Fibroblast of skin of right biceps (primary cell): ENCODE measurements at regions not wholly inside any gene's neighbourhood (a gene's known extent, or its start where the extent isn't known, plus 50 kb on each side); places are given as distances from the start of the nearest gene placed in this dataset.

ENCODE experiments used
- DNase-seq: peaks from one replicate; pipeline ENCODE4 v3.0.0-alpha.2; 2013

DNA sequence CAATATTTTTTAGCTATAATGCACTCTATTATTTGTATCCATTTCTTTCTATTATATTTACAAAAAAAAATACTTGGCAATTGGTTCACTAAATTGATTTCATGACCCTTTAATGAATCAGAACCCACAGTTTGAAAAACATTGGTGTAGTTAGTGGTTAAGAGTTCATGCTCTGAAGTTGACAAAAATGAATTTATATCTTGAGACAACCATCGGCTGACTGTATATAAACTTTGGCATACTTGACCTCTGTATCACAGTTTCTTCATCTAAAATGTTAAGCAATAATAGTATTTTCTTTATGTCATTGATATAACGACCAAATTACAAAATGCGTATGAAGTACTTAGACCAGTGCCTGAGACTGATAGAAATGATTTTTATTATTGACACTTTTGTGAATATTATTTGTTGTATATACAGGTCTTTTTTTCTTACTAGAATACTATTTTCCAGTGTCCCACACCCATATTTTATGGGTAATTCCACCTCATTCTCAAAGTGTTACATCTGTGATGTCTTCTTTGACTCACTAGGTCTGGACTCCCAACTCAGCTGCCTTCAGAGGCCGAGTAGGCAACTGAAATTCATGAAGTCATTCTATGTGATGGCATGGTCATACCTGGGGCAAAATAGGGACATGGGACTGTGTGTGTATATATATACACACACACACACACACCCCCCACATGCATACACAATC, 459.2 kb downstream of the RFPL4B start:
- DNase-seq = peak; percentile 67

DNA sequence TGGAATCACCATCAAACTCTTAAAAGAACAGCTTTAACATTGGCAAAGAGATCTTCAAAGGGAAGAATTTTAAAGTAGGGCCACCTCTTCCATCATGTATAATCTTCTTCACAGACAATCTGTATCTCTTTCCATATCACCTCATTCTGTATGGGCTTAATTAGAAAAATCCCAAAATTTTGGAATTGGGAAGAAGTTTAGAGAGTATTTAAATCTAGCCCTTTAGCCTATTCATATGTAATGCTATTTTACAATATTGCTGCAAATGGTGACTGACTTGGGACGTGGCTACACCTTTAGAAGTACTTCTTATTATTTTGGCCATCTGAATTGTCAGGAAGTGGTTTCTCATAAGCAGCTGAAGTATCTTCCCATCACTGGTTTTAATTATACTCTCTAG, 474.3 kb downstream of the RFPL4B start:
- peak; percentile 19 for DNase-seq

DNA sequence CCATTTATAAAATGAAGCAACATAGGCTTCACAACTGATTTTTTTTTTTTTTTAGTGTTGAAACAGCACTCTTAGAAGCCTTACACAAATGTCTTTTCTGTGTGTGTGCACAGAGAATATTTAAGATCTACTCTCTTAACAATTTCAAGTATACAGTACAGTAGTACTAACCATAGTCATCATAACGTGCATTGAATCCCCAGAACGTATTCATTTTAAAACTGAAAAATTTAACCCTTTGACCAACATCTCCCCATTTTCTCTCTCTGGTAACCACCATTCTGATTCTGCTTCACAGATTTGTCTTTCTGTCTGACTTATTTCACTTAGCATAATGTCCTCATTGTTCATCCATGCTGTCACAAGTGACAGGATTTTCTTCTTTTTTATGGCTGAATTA, 475.6 kb downstream of the RFPL4B start:
- DNase-seq = no peak

DNA sequence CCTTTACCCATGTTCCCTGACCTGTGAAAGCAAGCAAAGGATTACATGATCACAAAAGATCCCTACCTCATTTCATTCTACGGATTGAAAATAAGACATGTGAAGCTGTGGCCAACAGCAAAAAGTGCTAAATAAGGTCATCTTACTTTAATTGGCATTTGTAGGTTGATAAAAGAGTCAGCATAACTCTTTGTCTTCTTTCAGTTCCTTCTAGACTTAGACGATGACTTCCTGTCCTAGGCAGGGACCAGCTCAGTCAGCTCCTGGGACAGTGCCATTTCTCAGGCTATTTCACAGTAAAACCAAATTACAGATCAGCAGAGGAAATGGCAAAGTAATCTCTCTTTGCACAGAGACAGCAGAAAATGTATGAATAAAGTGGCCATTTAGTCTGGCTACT, 480.7 kb downstream of the RFPL4B start:
- peak; percentile 21 for DNase-seq

DNA sequence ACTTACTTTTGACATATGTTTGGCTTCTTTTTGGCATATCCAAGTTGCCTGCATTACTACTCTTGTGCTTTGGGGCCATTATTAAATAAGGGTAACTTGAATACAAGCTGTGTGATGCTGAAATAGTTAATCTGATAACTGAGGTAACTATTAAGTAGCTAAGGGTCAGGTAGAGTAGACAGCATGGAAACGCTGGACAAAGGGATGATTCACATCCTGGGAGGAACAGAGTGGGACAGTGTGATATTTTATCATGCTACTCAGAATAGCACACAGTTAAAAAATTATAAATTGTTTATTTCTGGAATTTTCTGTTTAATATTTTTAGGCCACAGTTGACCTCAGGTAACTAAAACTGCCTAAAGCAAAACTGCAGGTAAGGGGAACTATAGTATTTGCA, 483.9 kb downstream of the RFPL4B start:
- no peak for DNase-seq

DNA sequence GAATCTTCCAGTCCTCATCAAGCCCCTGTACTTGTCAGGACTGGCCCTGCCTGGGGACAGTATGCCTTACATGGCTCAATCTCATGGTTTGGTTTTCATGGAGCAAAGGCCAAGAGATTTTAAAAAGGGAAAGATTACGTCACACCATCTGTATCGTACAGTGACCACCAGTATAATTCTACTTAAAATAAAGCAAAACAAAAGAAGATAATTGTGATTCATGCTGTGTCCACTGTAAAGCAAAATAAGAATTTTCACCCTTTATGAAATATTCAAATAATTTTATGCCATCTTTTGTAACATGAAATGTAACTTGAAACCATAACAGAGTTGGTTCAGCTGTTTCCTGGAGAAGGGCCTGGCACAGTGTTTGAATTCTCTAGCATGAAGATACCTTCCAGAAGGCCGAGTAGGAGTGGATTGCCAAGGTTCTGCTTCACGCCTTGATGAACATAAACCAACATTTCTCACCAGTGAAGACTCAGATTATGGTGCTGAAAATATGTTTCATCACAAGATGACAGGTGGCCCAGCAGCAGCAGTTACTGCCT, 486.5 kb downstream of the RFPL4B start:
- DNase-seq = no peak

DNA sequence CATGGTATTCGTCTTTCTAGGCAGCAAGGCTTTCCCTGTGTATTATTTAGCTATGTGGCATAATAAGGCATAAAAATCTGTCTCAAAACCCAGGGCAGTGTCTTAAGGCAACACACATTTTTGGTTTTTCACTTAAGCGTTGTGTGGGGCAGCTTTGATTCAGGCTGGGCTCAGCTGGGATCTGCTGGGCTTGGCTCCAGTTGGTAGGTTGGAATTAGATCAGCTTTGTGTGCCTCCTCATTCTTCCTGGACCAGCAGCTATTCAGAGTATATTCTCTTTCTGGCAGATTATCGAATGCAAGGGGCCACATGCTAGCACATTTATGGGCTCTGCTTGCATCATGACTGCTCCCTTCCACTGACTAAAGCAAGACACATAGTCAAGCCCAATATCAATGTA, 487.9 kb downstream of the RFPL4B start:
- no peak for DNase-seq

DNA sequence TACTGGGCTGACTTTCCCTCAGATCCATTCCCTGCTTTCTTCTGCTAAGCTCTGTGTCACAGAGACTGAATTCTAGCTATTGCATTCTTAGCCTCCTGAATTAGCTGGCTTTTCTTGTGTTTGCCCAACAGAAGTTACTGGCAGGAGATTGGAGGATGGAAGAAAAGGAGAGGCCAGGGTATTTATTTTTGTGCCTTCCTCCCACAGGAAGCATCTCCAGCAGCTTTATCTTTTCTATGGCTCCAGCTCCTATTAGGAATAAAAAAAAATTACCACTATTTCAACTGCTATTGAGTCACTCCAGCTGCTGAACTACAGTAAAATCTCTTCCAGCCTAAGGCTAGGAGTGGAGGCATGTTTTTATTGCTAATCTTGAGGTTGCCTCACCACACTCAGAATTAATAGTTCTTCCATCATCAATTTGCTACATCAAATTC, 492.4 kb downstream of the RFPL4B start:
- peak; percentile 71 for DNase-seq

DNA sequence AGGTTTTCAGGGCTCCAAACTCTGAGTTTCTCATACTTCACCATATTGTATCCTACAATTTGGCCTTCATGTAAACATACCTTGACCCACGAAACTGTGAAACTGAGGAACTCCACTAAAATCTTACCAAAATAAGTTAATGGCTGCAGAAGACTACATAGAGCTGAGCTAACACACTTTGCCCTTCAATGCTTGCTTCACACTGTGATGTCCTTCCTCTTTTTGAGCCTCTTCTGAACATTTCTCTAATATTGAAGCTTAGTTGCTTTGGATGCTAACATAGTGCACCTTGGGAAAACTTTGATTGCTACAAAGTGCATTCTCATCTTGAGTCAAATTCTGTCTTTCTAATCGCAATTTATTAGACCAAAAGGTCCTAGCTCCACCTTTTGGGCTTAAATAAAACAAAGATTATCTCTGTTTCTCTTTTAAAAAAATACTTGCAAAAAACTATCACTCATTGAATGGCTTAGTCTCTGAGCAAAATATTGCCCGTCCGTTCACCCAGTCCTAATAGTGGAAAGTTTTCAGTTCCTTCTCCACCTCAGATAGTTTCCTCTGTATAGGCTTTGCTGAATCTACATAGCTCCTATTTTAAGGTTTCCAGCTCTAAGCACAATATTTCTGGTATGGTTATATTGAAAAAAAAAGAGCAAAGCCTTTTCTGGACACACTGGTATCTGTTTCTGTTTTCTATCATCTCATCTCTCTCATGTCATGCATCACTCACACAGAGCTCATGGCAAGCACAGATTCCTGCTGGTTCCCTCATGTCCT, 494.6 kb downstream of the RFPL4B start:
- no peak for DNase-seq

DNA sequence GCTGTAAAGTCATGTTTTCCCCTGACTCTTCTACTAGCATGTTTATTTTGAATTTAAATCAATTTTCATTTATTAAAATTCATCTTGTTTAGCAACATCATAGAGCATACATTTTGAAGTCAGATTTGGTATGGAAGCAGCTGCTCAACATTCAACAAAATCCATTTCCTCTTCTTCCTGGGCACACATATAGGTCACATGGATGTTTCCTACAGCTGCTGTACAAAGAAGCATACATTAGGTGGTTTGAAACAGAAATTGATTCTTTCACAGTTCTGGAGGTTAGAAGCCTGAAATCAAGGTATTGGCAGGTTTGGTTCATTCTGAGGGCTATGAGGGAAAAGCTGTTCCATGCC, 495.2 kb downstream of the RFPL4B start:
- no peak for DNase-seq

DNA sequence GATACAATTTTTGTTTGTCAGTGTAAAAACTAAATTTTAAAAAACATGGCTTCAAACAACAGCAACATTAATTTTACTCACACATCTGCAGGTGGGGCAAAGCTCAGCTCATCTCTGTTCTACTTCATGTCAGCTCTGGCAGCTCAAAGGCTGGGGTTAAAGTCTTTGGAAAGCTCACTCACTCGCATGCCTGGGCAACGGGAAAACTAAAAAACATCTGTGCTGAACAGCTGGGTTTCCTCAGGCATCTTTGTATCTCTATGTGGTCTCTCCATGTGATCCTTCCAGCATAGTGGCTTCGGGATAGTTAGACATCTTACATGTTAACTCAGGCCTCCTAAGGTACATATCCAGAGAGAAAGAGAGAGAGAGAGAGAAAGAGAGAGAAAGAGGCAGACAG, 499.6 kb downstream of the RFPL4B start:
- no peak for DNase-seq

DNA sequence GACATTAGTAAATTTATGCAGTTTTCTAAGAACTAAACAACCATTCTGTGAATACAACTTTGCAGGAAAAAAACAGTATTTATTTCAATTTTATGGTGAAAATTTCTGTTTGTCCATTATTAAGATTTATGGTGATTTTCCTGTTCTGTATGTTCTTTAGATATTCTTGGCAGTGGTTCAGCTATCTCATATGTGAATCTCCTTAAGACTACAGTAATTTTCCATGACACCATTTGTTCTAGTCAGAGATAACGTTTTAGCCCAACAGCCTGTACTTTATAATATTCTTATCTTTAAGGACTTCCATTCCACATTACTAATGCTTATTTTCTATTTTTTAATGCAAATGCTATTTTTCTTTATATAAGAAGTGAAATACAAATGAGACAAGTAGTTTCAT, 504.0 kb downstream of the RFPL4B start:
- DNase-seq = peak; percentile 9

DNA sequence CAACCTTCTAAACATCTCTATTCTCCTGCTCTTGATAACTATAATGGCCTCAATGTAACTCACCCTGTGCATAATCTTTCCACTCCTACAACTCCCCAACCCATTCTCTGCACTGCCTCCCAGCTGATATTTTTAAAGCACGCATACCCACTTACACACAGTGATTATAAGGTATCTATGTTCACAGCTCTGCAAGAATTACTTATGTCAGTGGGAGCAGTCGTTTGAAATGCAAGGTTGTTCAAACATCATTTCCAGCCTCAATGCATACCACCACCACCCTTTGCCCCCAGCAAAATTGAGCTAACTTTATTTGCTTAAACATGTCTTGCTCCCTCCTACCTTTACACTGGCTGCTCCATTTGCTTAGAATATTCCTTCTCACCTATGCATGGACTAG, 506.0 kb downstream of the RFPL4B start:
- no peak for DNase-seq

DNA sequence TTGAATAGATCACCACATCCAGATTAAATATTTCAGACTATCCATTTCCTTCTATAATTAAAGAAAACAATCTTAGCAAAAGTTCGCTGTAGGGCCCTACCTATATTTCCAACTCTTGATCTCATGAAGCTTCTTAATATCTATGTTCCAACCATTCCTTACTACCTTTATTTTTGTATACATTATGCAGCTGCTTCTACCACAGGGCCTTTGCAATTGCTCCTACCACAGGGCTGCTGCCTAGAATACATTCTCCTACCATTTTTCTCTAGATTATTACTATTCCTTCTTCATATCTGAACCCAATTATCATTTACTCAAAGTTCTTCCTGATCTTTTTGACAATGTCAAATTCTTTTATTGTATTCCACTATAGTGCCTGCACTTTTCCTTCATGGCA, 516.6 kb downstream of the RFPL4B start:
- DNase-seq = no peak

DNA sequence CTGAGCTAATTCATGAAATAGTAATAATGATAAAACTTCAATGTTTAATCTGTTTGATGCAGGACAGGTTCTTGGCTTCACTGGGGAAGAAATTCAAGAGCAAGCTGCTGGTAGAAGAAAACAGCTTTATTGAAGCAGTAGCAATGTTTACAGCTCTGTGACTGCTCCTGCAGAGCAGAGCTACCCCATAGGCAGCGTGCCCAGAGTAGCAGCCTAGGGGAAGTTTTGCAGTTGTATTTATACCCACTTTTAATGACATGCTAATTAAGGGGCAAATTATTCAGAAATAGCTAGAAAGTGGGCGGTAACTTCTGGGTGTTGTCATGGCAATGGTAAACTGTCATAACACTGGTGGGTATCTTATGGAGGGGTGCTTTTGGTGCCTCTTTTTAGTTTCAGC, 518.0 kb downstream of the RFPL4B start:
- DNase-seq = no peak

DNA sequence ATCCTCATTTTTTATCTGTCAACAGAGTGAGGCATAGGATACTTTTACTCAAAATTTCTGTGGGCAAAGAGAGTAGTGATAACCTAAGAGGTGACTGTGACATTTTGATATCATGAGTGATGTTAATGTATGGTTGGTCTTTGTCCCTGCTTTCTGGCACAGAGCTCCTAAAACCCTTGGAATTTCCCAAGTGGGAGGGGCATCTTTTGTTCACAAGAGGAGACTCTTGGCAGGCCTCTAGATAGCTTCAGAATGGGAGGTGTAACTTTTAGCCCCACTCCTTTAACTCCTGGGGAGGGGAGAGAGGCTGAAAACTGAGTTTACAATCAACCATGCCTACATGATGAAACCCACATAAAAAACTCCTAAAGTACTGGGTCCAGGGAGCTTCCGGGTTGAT, 527.8 kb downstream of the RFPL4B start:
- peak; percentile 11 for DNase-seq

DNA sequence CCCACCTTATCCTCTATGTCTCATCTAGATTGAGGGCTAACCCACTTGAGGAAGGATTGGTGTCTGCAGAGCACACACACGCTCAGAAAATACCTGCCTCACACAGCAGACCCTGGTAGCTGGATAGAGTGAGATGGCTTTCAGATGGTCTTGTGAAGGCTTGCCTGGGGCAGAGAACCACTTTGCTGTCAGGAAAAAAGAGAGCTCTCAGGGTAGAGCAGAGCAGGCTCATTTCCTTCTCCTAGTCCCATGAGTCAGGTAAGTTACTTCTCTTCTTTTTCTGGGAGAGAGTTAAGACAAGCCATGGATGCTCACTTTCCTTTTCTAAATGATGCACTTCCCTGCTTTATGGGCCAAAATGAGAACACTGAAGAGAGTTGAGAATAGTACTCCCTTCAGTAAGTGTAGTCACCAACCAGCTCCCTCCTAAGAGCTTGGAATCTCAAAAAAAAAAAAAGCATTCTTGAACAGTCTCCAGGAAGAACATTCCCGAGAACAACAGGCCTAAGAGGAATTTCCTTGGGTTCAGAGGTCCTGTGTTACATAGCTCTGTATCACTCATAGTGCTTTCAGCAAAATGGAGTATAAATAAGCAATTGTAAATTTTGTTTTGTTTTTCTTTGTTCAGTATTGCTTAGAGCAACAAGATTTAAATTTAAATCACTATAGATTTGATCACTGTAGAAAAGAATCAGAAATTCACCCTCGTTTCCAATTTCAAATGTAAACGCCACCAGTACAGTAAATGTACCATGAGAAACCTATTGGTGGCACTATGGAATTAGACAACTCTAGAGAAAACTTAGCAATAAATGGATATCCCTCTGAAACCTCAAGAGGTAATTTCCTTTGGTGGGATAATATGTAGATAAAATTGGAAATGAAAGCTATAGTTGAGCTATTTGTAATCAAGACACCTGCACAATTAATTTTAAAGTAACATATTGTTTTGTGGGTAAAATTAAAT, 530.3 kb downstream of the RFPL4B start:
- peak; percentile 96 for DNase-seq

DNA sequence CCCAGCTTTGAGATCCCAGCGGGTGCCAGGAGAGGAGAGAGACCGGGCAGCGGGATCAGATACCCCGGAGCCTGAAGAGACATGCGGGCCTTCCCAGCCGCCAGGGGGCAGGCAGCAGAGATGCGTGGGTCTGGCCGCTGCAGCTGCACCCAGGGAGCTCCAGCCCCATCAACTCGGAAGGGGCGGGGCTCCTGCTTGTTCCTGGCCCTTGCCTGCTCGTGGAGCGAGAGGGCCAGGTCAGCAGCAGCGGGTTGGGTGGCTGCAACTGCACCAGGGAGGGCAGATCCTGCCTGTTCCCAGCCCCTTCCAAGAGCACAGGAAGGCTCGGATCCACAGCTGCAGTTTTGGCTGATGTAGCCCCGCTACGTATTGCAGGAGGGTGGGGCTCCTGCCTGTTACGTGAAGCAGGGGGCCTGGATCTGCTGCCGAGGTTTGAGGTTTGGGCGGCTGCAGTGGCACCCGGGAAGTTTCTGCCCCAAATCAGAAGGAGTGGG, 532.8 kb downstream of the RFPL4B start:
- peak; percentile 65 for DNase-seq

DNA sequence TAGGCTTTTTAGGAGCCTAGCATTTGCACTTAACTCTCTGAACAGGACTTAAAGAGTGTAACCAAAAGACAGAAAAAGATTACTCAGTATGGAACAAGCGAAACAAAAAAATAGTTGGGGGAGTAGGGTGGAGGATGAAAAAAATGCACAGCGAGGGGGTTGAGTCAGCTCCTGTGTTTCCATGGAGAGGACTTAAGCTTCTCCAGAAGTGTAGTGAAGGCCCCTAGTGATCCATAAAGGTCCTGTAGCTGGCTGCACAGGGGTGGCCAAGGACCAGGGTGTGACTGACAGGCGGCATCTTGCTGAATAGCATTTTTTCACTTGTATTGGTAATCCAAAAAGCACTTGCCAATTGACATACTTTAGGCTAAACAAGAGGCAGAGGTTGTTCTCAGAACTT, 533.9 kb downstream of the RFPL4B start:
- DNase-seq = peak; percentile 86

DNA sequence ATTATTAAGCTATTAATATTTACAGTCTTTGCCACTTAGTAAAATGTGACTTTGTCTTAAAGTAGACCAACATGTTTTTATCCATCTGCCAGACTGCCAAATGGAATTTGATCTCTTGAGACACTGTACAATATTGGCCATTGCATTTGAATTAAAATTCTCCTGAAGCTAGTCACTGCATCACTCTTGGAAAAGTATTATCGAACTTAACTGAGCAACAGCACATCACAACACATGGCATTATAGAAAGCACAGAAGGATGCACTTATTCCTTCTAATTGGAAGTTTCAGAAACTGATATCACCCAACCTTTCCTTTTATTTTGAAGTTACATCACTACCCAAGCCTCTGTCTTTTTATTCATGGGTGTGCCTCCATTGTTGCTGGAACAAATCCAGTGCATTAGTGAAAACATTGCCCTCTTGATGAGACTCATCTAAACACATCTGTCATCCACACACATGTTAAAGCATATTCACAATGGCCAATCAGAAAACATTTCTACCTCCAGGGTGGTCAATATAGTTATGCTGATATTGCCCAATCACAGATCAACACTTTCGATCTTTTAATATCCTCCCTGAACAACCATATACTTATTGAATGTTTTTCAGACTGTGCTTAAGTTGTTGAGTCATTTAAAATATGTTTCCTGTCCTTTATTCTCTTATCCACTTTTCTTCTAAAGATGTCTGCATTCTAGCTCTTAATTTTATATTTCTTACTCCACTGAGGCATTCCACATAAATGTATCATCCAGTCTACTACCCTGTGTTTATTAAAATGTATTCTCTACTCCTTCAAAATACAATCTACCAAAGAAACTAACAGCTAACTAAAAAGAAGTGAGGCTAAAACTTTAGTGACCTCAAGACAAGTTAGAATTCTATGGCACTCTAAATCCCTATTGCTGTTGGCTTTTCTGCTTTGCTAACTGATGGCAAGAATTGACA, 535.0 kb downstream of the RFPL4B start:
- DNase-seq = peak; percentile 60

DNA sequence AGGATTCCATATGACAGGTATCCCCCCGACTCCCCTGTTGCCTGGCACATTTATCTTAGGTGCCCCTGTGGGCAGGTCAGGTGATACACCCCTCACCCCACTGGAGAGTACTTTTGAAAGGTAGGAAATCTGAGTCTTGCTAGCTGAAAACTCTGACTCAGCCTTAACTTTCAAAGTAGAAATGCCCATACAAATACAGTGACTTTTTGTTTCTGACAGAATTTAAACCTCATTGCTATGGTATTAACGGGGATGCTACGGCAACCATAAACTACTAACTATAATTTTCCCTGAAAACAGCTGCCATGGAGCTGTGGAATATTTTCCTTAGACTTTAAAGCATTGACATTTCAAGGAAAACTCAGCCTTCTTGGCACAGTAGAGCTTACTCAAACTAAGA, 536.0 kb downstream of the RFPL4B start:
- DNase-seq = peak; percentile 39

DNA sequence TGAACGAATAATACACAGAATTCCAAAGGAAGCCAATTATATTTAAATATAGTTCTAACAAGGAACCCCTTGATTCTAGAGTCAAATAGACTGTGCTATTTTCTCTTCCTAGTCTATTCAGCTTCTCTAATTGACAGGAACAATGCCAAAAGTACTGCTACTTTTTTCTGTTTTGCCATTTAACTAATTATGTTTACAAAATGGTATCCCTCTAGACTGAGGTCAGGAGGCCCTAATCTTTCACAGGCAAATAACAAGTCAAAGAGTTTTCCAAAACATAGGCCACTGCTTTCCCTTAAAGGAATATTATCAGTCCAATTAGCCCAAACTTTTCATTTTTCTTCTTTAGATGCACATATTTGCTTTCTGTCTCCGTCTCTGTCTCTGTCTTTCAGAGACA, 539.3 kb downstream of the RFPL4B start:
- no peak for DNase-seq
